ENCODE measurements at regions not wholly inside any gene's neighbourhood (a gene's known extent, or its start where the extent isn't known, plus 50 kb on each side); places are given as distances from the start of the nearest gene placed in this dataset.

GRCh38 chr18:56086786-56087185 is 498.8 kb upstream of the TCF4 start:
- TF ChIP-seq CTCF (IDR thresholded peaks at IDR 0.05; ENCODE audit: low read length) (no peak), EZH2 (IDR thresholded peaks at IDR 0.05; ENCODE audit: borderline replicate concordance, low read length) (no peak)

All from OCI-LY1 (cell line).